ENCODE measurements at regions not wholly inside any gene's neighbourhood (a gene's known extent, or its start where the extent isn't known, plus 50 kb on each side); places are given as distances from the start of the nearest gene placed in this dataset.

DNA sequence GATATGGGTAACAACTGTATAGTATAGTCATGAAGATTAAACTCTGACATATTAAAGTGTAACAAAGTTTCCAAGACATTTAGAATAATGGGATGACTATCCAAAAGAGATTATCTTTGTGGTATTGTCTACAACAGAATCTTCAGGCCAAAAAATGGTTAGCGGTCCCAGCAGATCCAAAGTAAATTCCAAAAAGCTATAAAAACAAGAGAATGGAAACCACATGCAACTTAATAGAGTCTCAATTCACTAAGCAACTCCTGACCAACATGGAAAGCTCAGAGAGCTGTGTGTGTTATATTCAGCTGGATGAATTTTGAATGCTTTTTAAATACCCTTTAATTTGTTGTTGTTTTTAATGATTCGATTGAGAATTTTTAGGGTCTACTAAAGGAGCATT is 688.2 kb downstream of the CETN3 start:
- TF ChIP-seq, protein P1, sequence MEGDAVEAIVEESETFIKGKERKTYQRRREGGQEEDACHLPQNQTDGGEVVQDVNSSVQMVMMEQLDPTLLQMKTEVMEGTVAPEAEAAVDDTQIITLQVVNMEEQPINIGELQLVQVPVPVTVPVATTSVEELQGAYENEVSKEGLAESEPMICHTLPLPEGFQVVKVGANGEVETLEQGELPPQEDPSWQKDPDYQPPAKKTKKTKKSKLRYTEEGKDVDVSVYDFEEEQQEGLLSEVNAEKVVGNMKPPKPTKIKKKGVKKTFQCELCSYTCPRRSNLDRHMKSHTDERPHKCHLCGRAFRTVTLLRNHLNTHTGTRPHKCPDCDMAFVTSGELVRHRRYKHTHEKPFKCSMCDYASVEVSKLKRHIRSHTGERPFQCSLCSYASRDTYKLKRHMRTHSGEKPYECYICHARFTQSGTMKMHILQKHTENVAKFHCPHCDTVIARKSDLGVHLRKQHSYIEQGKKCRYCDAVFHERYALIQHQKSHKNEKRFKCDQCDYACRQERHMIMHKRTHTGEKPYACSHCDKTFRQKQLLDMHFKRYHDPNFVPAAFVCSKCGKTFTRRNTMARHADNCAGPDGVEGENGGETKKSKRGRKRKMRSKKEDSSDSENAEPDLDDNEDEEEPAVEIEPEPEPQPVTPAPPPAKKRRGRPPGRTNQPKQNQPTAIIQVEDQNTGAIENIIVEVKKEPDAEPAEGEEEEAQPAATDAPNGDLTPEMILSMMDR (conservative IDR thresholded peaks at IDR 0.05; ENCODE audit: low read depth, low read length): no peak
- no peak for TF ChIP-seq EZH2 (IDR thresholded peaks at IDR 0.05; ENCODE audit: low read length, unreplicated experiment)

Measured in PC-3 (cell line).